DMS 273 (cell line): ENCODE measurements at regions not wholly inside any gene's neighbourhood (a gene's known extent, or its start where the extent isn't known, plus 50 kb on each side); places are given as distances from the start of the nearest gene placed in this dataset.

Experiments used
- DNase-seq: peaks from one replicate; lab custom pipeline; 2025; ENCODE audit not compliant: unreplicated experiment; lab: John Stamatoyannopoulos, UW

DNA sequence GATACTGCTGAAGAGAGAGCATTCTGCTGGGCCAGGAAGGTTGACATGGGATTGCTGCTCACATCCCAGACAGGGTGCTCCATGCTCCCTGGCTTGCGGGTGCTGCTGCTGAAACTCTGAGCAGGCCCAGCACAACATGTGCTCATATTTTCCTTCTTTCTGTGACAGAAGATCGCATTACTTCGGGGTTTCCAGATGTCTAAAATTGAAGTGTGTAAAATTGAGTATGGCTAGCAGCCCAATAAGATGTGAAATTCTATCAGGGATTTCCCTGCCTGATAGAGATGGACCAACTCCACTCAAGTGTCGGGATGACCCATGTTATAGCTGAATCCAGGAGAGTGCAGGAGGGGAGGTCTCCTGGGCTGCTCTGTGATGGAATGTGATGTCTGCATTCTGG is 55.6 kb upstream of the KL start:
- DNase-seq = no peak

DNA sequence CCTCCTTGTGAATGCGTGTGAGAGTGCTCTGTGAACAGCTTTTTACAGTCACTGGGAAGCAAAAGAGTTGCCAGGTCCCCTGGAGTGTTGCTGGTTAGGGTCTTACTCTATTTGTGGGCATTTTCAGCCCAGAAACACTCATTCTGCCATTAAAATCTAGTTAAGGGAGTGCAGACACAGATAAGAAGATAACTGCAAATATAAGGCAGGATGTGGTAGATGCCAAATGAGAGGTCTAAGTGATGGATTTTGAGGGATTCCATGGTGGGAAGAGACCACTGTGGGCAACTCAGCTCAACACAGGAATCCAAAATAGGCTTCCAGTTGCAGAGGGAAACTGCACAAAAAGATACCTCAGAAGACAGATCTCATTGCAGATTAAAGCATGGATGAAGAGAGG is 54.5 kb upstream of the KL start:
- no peak for DNase-seq

DNA sequence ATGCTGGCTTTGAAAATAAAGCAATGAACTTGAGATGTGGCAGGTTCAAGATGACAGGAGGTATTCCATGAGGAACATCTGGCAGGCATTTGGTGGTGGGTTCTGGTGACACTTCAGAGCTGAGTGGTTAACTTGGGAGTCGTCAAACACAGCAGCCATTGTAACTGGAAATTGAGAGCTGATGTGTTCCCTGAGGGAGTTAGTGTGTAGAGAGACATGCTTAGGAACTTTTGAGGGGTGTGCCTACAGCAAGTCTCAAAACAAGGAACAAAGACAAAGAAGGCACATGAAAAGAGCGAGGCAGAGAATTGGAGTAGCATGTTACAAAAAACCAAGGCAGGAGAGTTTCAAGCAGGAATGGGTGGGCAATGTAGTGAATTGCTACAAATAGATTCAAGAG is 53.9 kb upstream of the KL start:
- DNase-seq = no peak

DNA sequence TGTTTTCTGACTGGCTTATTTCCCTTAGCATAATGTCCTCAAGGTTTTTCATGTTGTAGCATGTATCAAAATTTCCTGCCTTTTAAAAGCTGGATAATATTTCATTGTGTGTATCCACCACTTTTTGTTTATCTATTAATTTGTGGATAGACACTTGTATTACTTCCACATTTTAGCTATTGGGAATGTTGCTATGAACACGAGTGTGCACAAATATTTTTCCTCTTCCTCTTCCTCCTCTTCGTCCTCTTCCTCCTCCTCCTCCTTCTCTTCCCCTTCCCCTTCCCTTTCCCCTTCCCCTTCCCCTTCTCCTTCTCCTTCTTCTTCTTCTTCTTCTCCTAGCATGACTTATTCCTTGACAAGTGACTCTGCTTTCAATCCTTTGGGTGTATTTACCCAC is 51.2 kb upstream of the KL start:
- DNase-seq = no peak
